GM12878 (cell line): ENCODE measurements at regions not wholly inside any gene's neighbourhood (a gene's known extent, or its start where the extent isn't known, plus 50 kb on each side); places are given as distances from the start of the nearest gene placed in this dataset.

Experiments
- ATAC-seq: fragments of 200-7000 bp; cut with Tn5 transposase; 3 replicates; pipeline ENCODE4 v1.9.1; 2020; ENCODE audit warnings: mild to moderate bottlenecking, moderate library complexity
- BruUV-seq: library from RNA; stranded (reverse); fragments of 400-500 nt; replicated peaks from 2 replicates; lab custom pipeline; 2021; lab: Mats Ljungman, UMichigan
- CTCF ChIA-PET: fragments of 300-600 bp; sonication (Branson Sonifier 250); formaldehyde crosslinking; extraction: SDS; loops from one replicate; lab custom pipeline; 2021; ENCODE audit warnings: inconsistent platforms; lab: Yijun Ruan, JAX
- POLR2A ChIA-PET: fragments of 350-600 bp; formaldehyde crosslinking; extraction: SDS; loops from one replicate; lab custom pipeline; 2021; ENCODE audit warnings: inconsistent platforms; lab: Charles Lee
- RAD21 ChIA-PET: fragments of 300-600 bp; sonication (Branson Sonifier 250); formaldehyde crosslinking; loops from one replicate; lab custom pipeline; 2023; ENCODE audit warnings: antibody characterized with exemption; ENCODE audit not compliant: unreplicated experiment; lab: Charles Lee
- SMC1A ChIA-PET: fragments of 300-600 bp; sonication (Branson Sonifier 250); formaldehyde crosslinking; loops from one replicate; lab custom pipeline; 2023; ENCODE audit not compliant: unreplicated experiment, uncharacterized antibody; lab: Charles Lee
- DNase-seq: peaks from one replicate; pipeline ENCODE4 v3.0.0-alpha.2; 2011; ENCODE audit warnings: low read depth, low spot score
- FAIRE-seq: peaks from 3 replicates; lab custom pipeline; 2011; peaks lifted over from hg19 to GRCh38; lab: Jason Lieb, UNC
- H2AFZ ChIP-seq: 2 replicates; pipeline ENCODE4 v1.6.0; 2011; ENCODE audit warnings: low read depth, low read length, control low read depth; ENCODE audit not compliant: control insufficient read depth
- H3K27ac ChIP-seq: 2 replicates; pipeline ENCODE4 v1.5.1; 2011; ENCODE audit warnings: control low read depth; ENCODE audit not compliant: control insufficient read depth, insufficient read depth
- H3K27me3 ChIP-seq, 2 experiments: replicated peaks in 1 of 2; 2 replicates each; pipeline versions ENCODE4 v1.6.0 to v1.6.1; 2011; ENCODE audit warnings: low read length in 1 of 2; ENCODE audit not compliant: control insufficient read depth in 2 of 2, insufficient read depth in 2 of 2
- H3K36me3 ChIP-seq, 2 experiments: 2 replicates each; pipeline ENCODE4 v1.5.1; 2011; ENCODE audit warnings: low read length in 1 of 2; ENCODE audit not compliant: control insufficient read depth in 2 of 2, insufficient read depth in 2 of 2
- H3K4me1 ChIP-seq: 2 replicates; pipeline ENCODE4 v1.6.1; 2011; ENCODE audit warnings: mild to moderate bottlenecking, low read length, moderate library complexity, mixed read lengths; ENCODE audit not compliant: control insufficient read depth, insufficient read depth
- H3K4me2 ChIP-seq: 2 replicates; pipeline ENCODE4 v1.6.0; 2011; ENCODE audit warnings: control low read depth; ENCODE audit not compliant: control insufficient read depth, insufficient read depth
- H3K4me3 ChIP-seq: fragments of 200-600 bp; sonication (generic); 2 replicates; pipeline ENCODE4 v1.5.1; 2016
- H3K79me2 ChIP-seq: 2 replicates; pipeline ENCODE4 v1.6.0; 2011; ENCODE audit warnings: low read length; ENCODE audit not compliant: control insufficient read depth, insufficient read depth
- H3K9ac ChIP-seq: 2 replicates; pipeline ENCODE4 v1.8.0; 2011; ENCODE audit warnings: low read length, control low read depth, mixed read lengths; ENCODE audit not compliant: control insufficient read depth, insufficient read depth
- H3K9me3 ChIP-seq: replicated peaks from 3 replicates; pipeline ENCODE4 v1.5.1; 2011; ENCODE audit warnings: mild to moderate bottlenecking, low read length; ENCODE audit not compliant: control insufficient read depth, insufficient read depth
- H4K20me1 ChIP-seq: 2 replicates; pipeline ENCODE4 v1.6.0; 2011; ENCODE audit not compliant: control insufficient read depth, insufficient read depth
- BACH1 ChIP-seq: fragments of 450-650 bp; IDR thresholded peaks from 2 replicates; pipeline ENCODE4 v1.6.1; 2017; ENCODE audit warnings: mild to moderate bottlenecking, borderline replicate concordance
- BCL11A ChIP-seq: IDR thresholded peaks from 2 replicates; pipeline ENCODE4 v1.6.1; 2011; ENCODE audit warnings: low read depth, low read length
- BRCA1 ChIP-seq: IDR thresholded peaks from 2 replicates; pipeline ENCODE4 v1.6.1; 2011; ENCODE audit warnings: low read depth, low read length, improper control_type of control experiment
- CBFB ChIP-seq: IDR thresholded peaks from 2 replicates; pipeline ENCODE4 v1.6.1; 2016; ENCODE audit warnings: antibody characterized with exemption, low read depth
- CUX1 ChIP-seq: IDR thresholded peaks from 2 replicates; pipeline ENCODE4 v1.6.1; 2012; ENCODE audit warnings: improper control_type of control experiment, low read depth, low read length; ENCODE audit not compliant: insufficient replicate concordance
- E2F4 ChIP-seq: IDR thresholded peaks from 2 replicates; pipeline ENCODE4 v1.6.1; 2012; ENCODE audit warnings: low read depth, low read length, improper control_type of control experiment
- EED ChIP-seq: sonication (generic); IDR thresholded peaks from 2 replicates; pipeline ENCODE4 v1.6.1; 2016; ENCODE audit warnings: antibody characterized with exemption, low read depth
- IRF4 ChIP-seq: IDR thresholded peaks from 2 replicates; pipeline ENCODE4 v1.6.1; 2011; ENCODE audit warnings: low read depth, low read length
- KDM1A ChIP-seq: fragments of 200-600 bp; sonication (generic); IDR thresholded peaks from 2 replicates; pipeline ENCODE4 v1.6.1; 2016; ENCODE audit warnings: borderline replicate concordance
- MAX ChIP-seq: IDR thresholded peaks from 2 replicates; pipeline ENCODE4 v1.6.1; 2012; ENCODE audit warnings: low read depth, low read length, improper control_type of control experiment
- PRDM15 ChIP-seq: fragments of 450-650 bp; formaldehyde crosslinking; IDR thresholded peaks from 2 replicates; pipeline ENCODE4 v1.4.0; 2020; ENCODE audit warnings: mild to moderate bottlenecking, moderate library complexity
- RELA ChIP-seq: fragments of 450-650 bp; IDR thresholded peaks from 2 replicates; pipeline ENCODE4 v1.8.0; 2014; ENCODE audit warnings: borderline replicate concordance; ENCODE audit not compliant: partially characterized antibody
- ZNF384 ChIP-seq: IDR thresholded peaks from 2 replicates; pipeline ENCODE4 v1.6.1; 2012; ENCODE audit warnings: low read depth, mild to moderate bottlenecking, low read length, improper control_type of control experiment, borderline replicate concordance
- WGBS: methylation state at CpG from one replicate; pipeline ENCODE4 v1.1.6; 2016; ENCODE audit warnings: low lambda C conversion rate; ENCODE audit not compliant: insufficient replicate concordance, insufficient coverage; ENCODE audit errors: missing lambda C conversion rate; 5-methylcytosine and 5-hydroxymethylcytosine counted together
- in situ Hi-C: fragments of 300-500 bp; cut with MboI; formaldehyde crosslinking; loops from 9 replicates; pipeline ENCODE4 v1.14.3; 2018; ENCODE audit warnings: mixed read lengths
- intact Hi-C: fragments of 100-400 bp; cut with micrococcal nuclease; formaldehyde crosslinking; loops from one replicate; pipeline ENCODE4 v1.14.2; 2022; ENCODE audit not compliant: unreplicated experiment

- TF ChIP-seq PRDM15 (CRISPR knock-in tag) (no peak), IRF4 (no peak), BCL11A (no peak)
Observed at GRCh38 chr11:112339566-112339965, 78.9 kb upstream of the PLET1 start (continued).

GRCh38 chr11:112343368-112344039 is 82.8 kb upstream of the PLET1 start:
- ATAC-seq (no peak), FAIRE-seq (no peak), DNase-seq (no peak)
- BruUV-seq = no TSS peak
- no peaks in the 10 kb centered on the region for H3K9me3 ChIP-seq
- no peaks in the 10 kb centered on the region for H3K36me3 ChIP-seq
- no peak overlapping the region for H3K27ac ChIP-seq
- H3K27me3 ChIP-seq = no peaks in the 10 kb centered on the region
- H4K20me1 ChIP-seq = no peaks in the 10 kb centered on the region
- ChIA-PET SMC1A (interaction anchor here (0.6 kb wide), 1 partner anchor 252 kb away, joined by 3 read pairs; no protein-coding TSS in a partner anchor), POLR2A (no interaction called here), RAD21 (no interaction called here), CTCF (no interaction called here)
- no peak overlapping the region for H3K4me2 ChIP-seq
- no peaks in the 10 kb centered on the region for H3K79me2 ChIP-seq
- in situ Hi-C loops = no loop called here
- H3K9ac ChIP-seq = no peak overlapping the region
- H3K4me3 ChIP-seq = no peak overlapping the region
- no peak overlapping the region for H2AFZ ChIP-seq
- WGBS = 62% methylated on average over 6 of the region's 6 CpGs
- 0 out of 2 replicates have a peak, but pooled peaks cover 4% of the 10 kb centered on the region for H3K4me1 ChIP-seq
- intact Hi-C loops = no loop called here
- no peak for TF ChIP-seq BRCA1
- TF ChIP-seq MAX = no peak
- no peak for TF ChIP-seq CBFB
- no peak for TF ChIP-seq BCL11A
- no peak for TF ChIP-seq CUX1
- TF ChIP-seq KDM1A = no peak
- no peak for TF ChIP-seq ZNF384
- TF ChIP-seq RELA = no peak
- no peak for TF ChIP-seq BACH1
- TF ChIP-seq E2F4 = no peak
- no peak for TF ChIP-seq EED
